ENCODE measurements at regions not wholly inside any gene's neighbourhood (a gene's known extent, or its start where the extent isn't known, plus 50 kb on each side); places are given as distances from the start of the nearest gene placed in this dataset.

- H3K27ac ChIP-seq (ENCODE audit: extremely low read depth, low read depth, low read length): no peak overlapping the region
- no peaks in the 10 kb centered on the region for H3K4me1 ChIP-seq (ENCODE audit: control insufficient read depth, insufficient read depth, low read length)
- no peaks in the 10 kb centered on the region for H3K36me3 ChIP-seq (ENCODE audit: control insufficient read depth in 2 of 2, insufficient read depth in 1 of 2, low read length in 2 of 2)
- ChIA-PET POLR2A (no interaction called here), CTCF (interaction anchor here (0.5 to 2.1 kb wide), 13 partner anchors 13 to 1374 kb away, joined by 3 to 9 read pairs (median 4); no protein-coding TSS in a partner anchor)
- H3K4me3 ChIP-seq (ENCODE audit: low read depth, low read length): no peak overlapping the region
- no peak for TF ChIP-seq SETDB1 (IDR thresholded peaks at IDR 0.05; ENCODE audit: insufficient read length, low read length)
- no peak for TF ChIP-seq ZNF292 (tag by site-specific recombination; IDR thresholded peaks at IDR 0.05; ENCODE audit: borderline replicate concordance, low read depth)
- TF ChIP-seq ZBTB7A (tag by site-specific recombination; IDR thresholded peaks at IDR 0.05; ENCODE audit: low read depth): no peak
- no peak for TF ChIP-seq ZNF146 (tag by site-specific recombination; IDR thresholded peaks at IDR 0.05)
- TF ChIP-seq ZNF654 (tag by site-specific recombination; IDR thresholded peaks at IDR 0.05; ENCODE audit: low read depth): 0 out of 2 replicates have a peak, but pooled peaks have one; percentile 8
- no peak for TF ChIP-seq ZNF843 (tag by site-specific recombination; IDR thresholded peaks at IDR 0.05)
- no peaks in the 10 kb centered on the region for H3K9me3 ChIP-seq (ENCODE audit: control insufficient read depth, insufficient read depth, low read depth, low read length)
Measured at GRCh38 chr20:7375905-7376304, 564.4 kb downstream of the HAO1 start.

- ChIA-PET POLR2A (no interaction called here), CTCF (interaction anchor here (0.7 kb wide), 1 partner anchor 551 kb away, joined by 5 read pairs; no protein-coding TSS in a partner anchor)
- no peak overlapping the region for H3K27ac ChIP-seq (ENCODE audit: extremely low read depth, low read depth, low read length)
- no peak overlapping the region for H3K4me3 ChIP-seq (ENCODE audit: low read depth, low read length)
- no peaks in the 10 kb centered on the region for H3K9me3 ChIP-seq (ENCODE audit: control insufficient read depth, insufficient read depth, low read depth, low read length)
- no peak for TF ChIP-seq SETDB1 (IDR thresholded peaks at IDR 0.05; ENCODE audit: insufficient read length, low read length)
- no peak for TF ChIP-seq ZNF16 (tag by site-specific recombination; IDR thresholded peaks at IDR 0.05; ENCODE audit: low read depth)
- no peak for TF ChIP-seq MYNN (tag by site-specific recombination; IDR thresholded peaks at IDR 0.05; ENCODE audit: borderline replicate concordance)
- no peak for TF ChIP-seq ZNF449 (tag by site-specific recombination; IDR thresholded peaks at IDR 0.05)
- TF ChIP-seq ZNF639 (tag by site-specific recombination; IDR thresholded peaks at IDR 0.05): no peak
- no peaks in the 10 kb centered on the region for H3K36me3 ChIP-seq (ENCODE audit: control insufficient read depth in 2 of 2, insufficient read depth in 1 of 2, low read length in 2 of 2)
- H3K4me1 ChIP-seq (ENCODE audit: control insufficient read depth, insufficient read depth, low read length): no peaks in the 10 kb centered on the region
Measured at GRCh38 chr20:7378864-7379605, 561.2 kb downstream of the HAO1 start.

GRCh38 chr20:7379621-7380220 lies 560.5 kb downstream of the HAO1 start:
- TF ChIP-seq KLF16 (tag by site-specific recombination; IDR thresholded peaks at IDR 0.05): no peak
- no peak for TF ChIP-seq ZNF747 (tag by site-specific recombination; IDR thresholded peaks at IDR 0.05)
- TF ChIP-seq ZXDB (tag by site-specific recombination; IDR thresholded peaks at IDR 0.05): no peak
- no peak for TF ChIP-seq ZNF324 (tag by site-specific recombination; IDR thresholded peaks at IDR 0.05)
- no peak for TF ChIP-seq ZNF426 (tag by site-specific recombination; IDR thresholded peaks at IDR 0.05)
- no peak for TF ChIP-seq PRDM10 (tag by site-specific recombination; IDR thresholded peaks at IDR 0.05)
- no peak for TF ChIP-seq ZBTB49 (tag by site-specific recombination; IDR thresholded peaks at IDR 0.05; ENCODE audit: low read depth)
- TF ChIP-seq GFI1B (tag by site-specific recombination; IDR thresholded peaks at IDR 0.05): no peak
- POLR2A ChIA-PET: no interaction called here
- no peak overlapping the region for H3K4me3 ChIP-seq (ENCODE audit: low read depth, low read length)
- H3K36me3 ChIP-seq (ENCODE audit: control insufficient read depth in 2 of 2, insufficient read depth in 1 of 2, low read length in 2 of 2): no peaks in the 10 kb centered on the region
- CTCF ChIA-PET: interaction anchor here (0.7 kb wide), 1 partner anchor 552 kb away, joined by 5 read pairs; no protein-coding TSS in a partner anchor
- no peaks in the 10 kb centered on the region for H3K9me3 ChIP-seq (ENCODE audit: control insufficient read depth, insufficient read depth, low read depth, low read length)
- no peak overlapping the region for H3K27ac ChIP-seq (ENCODE audit: extremely low read depth, low read depth, low read length)
- no peaks in the 10 kb centered on the region for H3K4me1 ChIP-seq (ENCODE audit: control insufficient read depth, insufficient read depth, low read length)
